Activated naive CD4-positive, alpha-beta T cell treated with anti-CD3 and anti-CD28 coated beads, Interleukin-2, amount 50 U/mL, for 72 hours (primary cell): ENCODE measurements at regions not wholly inside any gene's neighbourhood (a gene's known extent, or its start where the extent isn't known, plus 50 kb on each side); places are given as distances from the start of the nearest gene placed in this dataset.
"Not testable (repeated sequence)": the region's sequence is repeated elsewhere in the genome, so short reads cannot be mapped to it uniquely, and the experiment has no call there.

Experiments used
- ATAC-seq, 2 donors: fragments of 150-1000 bp; cut with Tn5 transposase; 2 replicates each; pipeline ENCODE4 v1.10.0; 2021; ENCODE audit warnings: mild to moderate bottlenecking in 2 of 2, moderate library complexity in 2 of 2
- DNase-seq, 2 donors: peaks; one replicate each; pipeline ENCODE4 v3.0.0; 2021 to 2022; ENCODE audit warnings: low spot score in 2 of 2
- H3K27ac Mint-ChIP-seq, 2 donors: one replicate each; pipeline ENCODE4 v1.8.0; 2022; ENCODE audit warnings: mild to moderate bottlenecking in 2 of 2, mixed read lengths in 2 of 2
- H3K36me3 Mint-ChIP-seq, 2 donors: one replicate each; pipeline ENCODE4 v1.8.0; 2022; ENCODE audit warnings: mixed read lengths in 2 of 2
- H3K9me3 Mint-ChIP-seq, 2 donors: one replicate each; pipeline ENCODE4 v1.8.0; 2022; ENCODE audit warnings: mixed read lengths in 2 of 2

DNA sequence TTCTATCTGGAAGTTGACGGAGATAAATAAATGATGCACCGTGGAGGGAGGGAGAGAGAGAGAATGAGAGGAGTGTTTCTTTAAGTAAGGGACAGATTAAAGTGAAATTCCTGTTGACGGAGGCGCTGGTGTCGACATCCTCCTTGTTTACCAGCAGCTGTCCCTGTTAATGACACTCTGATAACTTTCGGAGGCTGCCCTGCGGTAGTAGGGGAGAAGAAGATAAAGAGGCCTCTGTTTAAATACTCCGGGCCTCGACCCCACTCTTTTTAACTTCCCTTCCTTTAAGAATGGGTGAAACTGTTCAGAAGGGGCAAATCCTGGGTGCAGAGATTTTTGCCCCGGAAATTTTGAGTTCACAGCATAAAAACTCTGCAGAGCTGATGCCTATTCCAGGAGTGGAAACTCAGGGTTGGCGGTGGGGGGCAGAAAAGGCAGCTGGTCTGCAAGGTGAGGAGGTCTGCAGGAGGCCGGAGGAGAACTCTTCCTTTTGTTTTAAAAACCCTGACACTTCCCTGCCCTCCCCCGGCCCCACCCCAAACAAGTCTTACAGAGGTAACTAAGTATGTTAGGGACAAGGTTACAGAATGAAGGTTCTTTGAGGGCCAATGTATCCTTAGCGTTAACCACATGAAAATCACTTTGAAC, 276.6 kb upstream of the NR2F2 start:
- Mint-ChIP-seq H3K9me3 (no peaks in the 10 kb centered on the region), H3K36me3 (peaks cover 0 to 5% of the 10 kb centered on the region in 2 donors), H3K27ac (no peak overlapping the region)
- ATAC-seq (no peak), DNase-seq (no peak)

DNA sequence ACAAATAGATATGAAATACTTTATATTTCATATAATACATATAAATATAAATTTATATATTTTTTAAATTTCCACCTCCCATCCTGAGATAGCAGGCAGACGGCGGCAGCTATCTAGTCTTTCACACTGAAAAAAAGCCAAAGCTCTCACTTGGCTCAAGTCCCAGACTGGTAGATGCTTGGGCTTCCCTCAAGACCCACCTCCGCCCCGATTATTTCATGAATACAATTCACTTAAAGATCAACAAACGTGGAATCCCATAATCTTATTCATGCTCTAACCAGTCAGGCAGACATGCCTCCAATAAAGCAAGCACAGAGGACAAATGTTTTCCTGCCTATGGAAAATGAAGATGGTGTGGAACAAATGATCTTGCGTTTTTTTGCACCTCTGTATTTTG, 275.9 kb upstream of the NR2F2 start:
- H3K27ac Mint-ChIP-seq = no peak overlapping the region

DNA sequence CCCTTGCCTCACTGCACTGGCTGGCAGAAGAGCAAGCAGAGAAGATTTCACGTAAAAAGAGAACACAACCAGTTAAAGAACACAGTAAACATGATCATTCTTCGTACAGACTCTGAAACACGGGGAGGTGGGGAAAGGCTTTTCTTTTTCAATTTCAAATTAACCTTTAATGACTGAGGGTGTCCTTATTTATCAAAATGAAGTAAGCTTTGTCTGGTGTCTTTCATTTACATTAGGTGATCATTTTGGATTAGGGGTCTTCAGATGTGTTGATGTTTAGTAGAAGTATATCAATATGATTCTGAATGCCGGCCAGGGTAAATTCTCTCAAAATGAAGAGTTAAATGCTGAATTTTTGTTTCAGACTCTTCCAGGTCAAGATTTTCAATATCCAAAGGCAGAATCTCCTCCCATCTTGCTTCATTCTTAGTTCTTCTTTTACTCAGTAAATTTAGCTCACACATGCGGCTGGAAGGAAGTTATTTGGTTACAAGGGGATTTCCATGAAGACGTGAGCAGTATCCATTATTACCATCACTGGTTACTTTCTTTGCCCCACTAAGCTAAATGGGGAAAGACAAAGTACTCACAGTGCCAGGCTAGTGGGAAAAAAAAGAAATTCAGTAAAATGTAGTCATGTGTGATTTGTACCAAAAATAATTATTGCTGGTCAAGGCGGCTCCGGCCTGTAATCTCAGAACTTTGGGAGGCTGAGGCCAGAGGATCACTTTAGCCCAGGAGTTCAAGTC, 272.2 kb upstream of the NR2F2 start:
- Mint-ChIP-seq H3K9me3 (peaks cover 5% of the 10 kb centered on the region in 2 donors), H3K36me3 (peaks cover 0 to 5% of the 10 kb centered on the region in 2 donors), H3K27ac (no peak overlapping the region)
- ATAC-seq = no peak
- DNase-seq = no peak

More for the DNA sequence above, 275.9 kb upstream of the NR2F2 start:
- ATAC-seq = no peak
- DNase-seq = no peak
- Mint-ChIP-seq H3K36me3 (peaks cover 0 to 5% of the 10 kb centered on the region in 2 donors), H3K9me3 (no peaks in the 10 kb centered on the region)

DNA sequence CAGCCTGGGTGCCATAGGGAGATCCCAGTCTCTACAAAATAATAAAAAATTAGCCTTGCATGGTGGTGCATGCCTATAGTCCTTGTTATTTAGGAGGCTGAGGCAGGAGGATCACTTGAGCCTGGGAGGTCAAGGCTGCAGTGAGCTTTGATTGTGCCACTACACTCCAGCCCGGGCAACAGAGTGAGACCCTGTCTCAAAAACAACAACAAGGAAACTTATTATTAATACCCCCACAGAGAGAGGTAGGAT, 271.7 kb upstream of the NR2F2 start:
- ATAC-seq, H3K27ac Mint-ChIP-seq, H3K9me3 Mint-ChIP-seq, DNase-seq, H3K36me3 Mint-ChIP-seq: not testable (repeated sequence)

DNA sequence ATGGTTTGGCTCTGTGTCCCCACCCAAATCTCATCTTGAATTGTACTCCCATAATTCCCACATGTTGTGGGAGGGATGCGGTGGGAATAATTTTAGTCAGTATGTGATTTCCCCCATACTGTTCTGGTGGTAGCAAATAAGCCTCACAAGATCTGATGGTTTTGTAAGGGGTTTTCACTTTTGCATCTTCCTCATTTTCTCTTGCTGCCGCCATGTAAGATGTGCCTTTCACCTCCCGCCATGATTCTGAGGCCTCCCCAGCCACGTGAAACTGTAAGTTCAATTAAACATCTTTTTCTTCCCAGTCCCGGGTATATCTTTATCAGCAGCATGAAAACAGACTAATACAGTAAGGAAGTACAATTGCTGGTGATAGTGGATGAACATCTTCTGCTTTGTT, 269.9 kb upstream of the NR2F2 start:
- H3K36me3 Mint-ChIP-seq, ATAC-seq: not testable (repeated sequence)

DNA sequence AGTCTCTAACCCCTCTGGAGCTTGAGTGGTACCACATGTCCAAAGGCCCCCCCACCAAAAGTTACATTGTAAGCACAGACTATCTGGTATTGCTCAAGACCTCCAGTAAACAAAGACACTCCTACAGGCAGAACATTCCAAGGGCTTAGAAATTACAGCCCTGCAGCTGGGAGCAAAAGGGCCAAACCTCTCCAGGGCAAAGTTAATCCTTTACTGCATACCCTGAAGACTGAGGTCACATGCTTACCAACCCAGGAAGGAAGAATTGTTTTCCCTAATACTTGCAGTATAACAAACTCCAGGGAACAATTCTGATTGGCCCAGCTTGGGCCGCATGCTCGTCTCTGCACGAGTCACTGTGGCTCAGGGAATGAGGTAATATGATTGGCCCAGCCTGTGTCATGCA, 266.1 kb upstream of the NR2F2 start:
- no peak for ATAC-seq
- no peak for DNase-seq
- H3K9me3 Mint-ChIP-seq = peaks cover 5% of the 10 kb centered on the region in 2 donors
- H3K27ac Mint-ChIP-seq = no peak overlapping the region
- H3K36me3 Mint-ChIP-seq = no peaks in the 10 kb centered on the region

More for the DNA sequence above, 269.9 kb upstream of the NR2F2 start:
- H3K27ac Mint-ChIP-seq, H3K9me3 Mint-ChIP-seq, DNase-seq: not testable (repeated sequence)

DNA sequence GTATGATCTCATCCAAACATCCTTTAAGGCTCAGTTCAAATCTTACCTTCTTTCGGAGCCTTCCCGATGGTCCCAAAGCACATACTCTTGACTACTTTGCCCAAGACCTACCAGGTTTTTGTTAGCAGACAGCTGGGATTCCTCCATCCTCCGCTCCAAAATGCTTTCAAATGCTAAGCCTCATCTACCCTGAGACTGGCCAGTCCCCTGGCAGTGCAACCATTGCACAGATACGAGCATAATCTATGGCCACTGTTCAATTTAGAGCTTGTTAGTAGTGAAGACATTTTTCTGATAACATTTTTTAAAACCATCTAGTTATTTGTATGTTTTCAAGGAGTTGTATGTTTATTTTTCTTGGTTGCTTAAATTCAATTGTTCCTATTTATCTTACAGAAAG, 264.4 kb upstream of the NR2F2 start:
- ATAC-seq (peak in 1 of 2 donors; percentile 37), DNase-seq (no peak)
- Mint-ChIP-seq H3K27ac (no peak overlapping the region), H3K36me3 (no peaks in the 10 kb centered on the region), H3K9me3 (no peaks in the 10 kb centered on the region)

DNA sequence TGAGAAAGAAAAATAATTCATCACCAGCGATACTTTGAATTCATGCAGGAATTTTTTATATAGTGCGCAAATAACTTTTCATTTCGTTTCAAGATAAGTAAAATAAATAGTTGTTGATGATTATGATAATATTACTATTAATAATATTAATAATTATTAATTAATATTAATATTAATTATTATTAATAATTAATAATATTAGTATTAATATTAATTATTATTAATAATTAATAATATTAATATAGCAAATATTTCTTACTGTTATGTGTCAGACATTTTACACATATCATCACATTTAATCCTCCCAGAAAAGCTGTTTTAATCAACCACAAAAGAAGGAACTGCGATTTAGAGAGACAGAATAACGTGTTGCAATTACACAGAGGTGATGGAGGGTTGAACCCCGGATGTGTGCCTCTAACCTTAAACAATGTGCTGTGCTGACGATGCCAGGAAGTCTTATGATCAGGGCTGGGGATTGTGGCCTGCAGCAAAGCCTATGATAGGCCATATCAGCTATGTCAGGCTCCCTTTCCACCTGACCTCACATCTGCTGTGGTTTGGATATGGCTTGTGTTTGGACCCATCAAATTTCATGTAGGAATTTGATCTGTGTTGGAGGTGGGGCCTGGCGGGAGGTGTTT, 263.5 kb upstream of the NR2F2 start:
- H3K27ac Mint-ChIP-seq = no peak overlapping the region
- H3K9me3 Mint-ChIP-seq = peaks cover 0 to 1% of the 10 kb centered on the region in 2 donors
- DNase-seq = no peak
- no peaks in the 10 kb centered on the region for H3K36me3 Mint-ChIP-seq
- peak in 1 of 2 donors; percentile 9 for ATAC-seq

DNA sequence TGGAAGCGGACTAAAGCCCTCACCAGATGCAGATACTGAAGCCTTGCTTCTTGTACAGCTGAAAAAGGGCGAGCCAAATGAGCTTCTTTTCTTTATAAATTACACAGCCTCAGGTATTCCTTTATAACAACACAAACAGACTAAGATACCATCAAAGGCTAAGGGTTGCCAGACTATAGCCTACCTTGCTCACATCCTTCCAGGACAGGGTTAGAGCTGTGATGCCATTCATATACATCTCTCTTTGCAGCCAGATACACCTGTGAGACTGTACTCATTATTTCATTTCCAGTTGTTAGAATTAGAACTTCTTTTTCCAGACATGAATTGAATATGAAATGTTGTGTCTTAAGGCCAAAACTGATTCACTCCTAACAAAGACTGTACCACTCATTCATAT, 262.8 kb upstream of the NR2F2 start:
- H3K27ac Mint-ChIP-seq = no peak overlapping the region
- ATAC-seq (peak in 1 of 2 donors; percentile 50), DNase-seq (no peak)
- no peaks in the 10 kb centered on the region for H3K36me3 Mint-ChIP-seq
- peaks cover 0 to 3% of the 10 kb centered on the region in 2 donors for H3K9me3 Mint-ChIP-seq

DNA sequence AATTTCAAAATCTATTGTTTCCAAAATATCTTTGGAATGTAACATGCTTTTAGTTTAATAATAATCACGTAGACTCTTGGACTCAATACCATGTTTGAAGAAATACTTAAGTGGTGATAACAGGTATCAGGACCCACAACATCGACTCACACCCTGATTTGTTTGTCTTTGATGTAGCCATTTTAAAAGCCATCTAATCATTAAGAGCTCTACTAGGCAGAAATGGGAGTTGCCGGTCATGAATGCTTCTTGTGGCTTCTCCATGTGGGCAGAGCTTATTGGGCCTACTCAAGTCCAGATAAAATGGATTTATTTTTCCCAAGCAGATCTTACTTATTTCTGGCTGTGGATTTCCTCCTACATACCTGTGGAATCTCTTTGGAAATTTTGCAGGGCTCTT, 261.6 kb upstream of the NR2F2 start:
- H3K36me3 Mint-ChIP-seq = no peaks in the 10 kb centered on the region
- peaks cover 0 to 3% of the 10 kb centered on the region in 2 donors for H3K9me3 Mint-ChIP-seq
- H3K27ac Mint-ChIP-seq = no peak overlapping the region

DNA sequence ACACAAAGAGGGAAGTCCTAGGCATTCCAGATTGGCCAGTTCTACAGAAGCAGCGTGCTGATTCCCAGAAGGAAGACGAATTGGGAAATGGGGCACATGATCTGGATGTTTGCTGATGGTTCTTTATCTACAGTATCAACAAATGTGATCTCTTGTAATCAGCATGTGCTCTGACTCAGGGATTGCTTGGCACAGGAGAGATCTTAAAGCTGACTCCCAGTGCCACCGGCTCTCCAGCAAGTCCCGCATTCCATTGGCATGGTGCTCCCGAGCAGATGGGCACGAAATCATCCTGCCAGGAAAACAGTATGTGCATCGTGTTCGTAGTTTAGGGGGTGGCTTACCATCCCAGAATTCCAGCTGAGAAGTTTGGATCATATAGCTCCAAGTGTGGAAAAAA, 259.9 kb upstream of the NR2F2 start:
- no peak for DNase-seq
- no peaks in the 10 kb centered on the region for H3K36me3 Mint-ChIP-seq
- no peak for ATAC-seq
- H3K27ac Mint-ChIP-seq = no peak overlapping the region
- H3K9me3 Mint-ChIP-seq = peaks cover 0 to 3% of the 10 kb centered on the region in 2 donors

More for the DNA sequence above, 261.6 kb upstream of the NR2F2 start:
- DNase-seq = no peak
- ATAC-seq = no peak

DNA sequence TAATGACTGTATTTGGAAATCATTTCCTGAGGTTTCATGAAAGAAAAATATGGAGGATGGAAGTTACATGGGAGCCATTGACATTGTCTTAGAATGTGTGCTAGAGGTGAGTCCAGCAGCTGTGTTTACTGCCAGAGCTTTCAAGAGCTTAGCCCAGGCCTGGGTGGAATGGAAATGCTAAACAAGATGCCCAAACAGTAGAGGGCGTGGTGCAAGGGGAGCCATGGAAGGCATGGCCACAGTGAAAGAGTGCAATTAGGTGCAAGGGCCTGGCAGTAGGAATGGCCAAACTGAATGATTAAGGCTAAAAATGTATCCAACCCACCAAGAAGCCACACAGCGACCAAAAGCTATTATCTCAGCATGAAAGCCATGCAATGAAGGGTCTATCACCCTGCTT, 257.7 kb upstream of the NR2F2 start:
- no peak overlapping the region for H3K27ac Mint-ChIP-seq
- DNase-seq = no peak
- H3K36me3 Mint-ChIP-seq = no peaks in the 10 kb centered on the region
- H3K9me3 Mint-ChIP-seq = peaks cover 0 to 3% of the 10 kb centered on the region in 2 donors
- ATAC-seq = no peak

DNA sequence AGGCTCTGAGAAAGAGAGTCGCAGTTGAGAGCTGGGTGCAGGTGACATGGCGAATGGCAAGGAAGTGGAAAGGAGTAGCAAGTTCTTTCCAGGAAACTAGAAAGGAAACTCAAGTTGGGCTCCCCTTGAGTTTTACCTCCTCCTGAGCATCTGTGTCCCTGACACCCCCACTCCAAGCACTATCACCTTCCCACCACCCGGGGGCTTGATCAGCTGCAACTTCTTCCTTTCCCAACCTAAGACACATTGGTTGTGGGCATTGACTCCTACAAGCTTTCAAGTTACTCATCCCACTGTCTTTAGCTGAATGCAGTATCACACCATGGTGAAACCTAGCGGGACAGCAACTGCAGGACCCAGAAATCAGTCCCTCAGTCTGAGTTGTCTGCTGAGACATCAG, 256.6 kb upstream of the NR2F2 start:
- Mint-ChIP-seq H3K27ac (no peak overlapping the region), H3K36me3 (no peaks in the 10 kb centered on the region), H3K9me3 (peaks cover 0 to 3% of the 10 kb centered on the region in 2 donors)
- ATAC-seq (no peak), DNase-seq (no peak)

DNA sequence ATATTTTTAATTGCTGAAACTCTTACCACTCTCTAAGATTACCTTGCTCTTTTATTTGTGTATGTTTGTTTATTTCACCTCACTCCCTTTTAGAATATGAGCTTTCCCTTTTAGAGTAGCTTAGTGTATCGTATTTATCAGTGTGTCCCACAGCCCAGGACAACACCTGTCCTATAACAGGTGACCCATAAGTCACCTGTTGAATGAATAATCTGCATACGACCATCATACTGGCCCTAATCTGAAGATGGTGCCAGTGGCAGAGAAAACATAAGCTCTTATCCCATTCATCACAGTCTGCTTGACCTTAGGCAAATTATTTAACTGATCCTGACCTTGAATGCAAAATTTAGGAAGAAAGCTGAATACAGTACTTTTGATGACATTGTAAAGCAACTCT, 254.6 kb upstream of the NR2F2 start:
- Mint-ChIP-seq H3K36me3 (no peaks in the 10 kb centered on the region), H3K27ac (no peak overlapping the region), H3K9me3 (peaks cover 0 to 3% of the 10 kb centered on the region in 2 donors)
- DNase-seq (no peak), ATAC-seq (no peak)

DNA sequence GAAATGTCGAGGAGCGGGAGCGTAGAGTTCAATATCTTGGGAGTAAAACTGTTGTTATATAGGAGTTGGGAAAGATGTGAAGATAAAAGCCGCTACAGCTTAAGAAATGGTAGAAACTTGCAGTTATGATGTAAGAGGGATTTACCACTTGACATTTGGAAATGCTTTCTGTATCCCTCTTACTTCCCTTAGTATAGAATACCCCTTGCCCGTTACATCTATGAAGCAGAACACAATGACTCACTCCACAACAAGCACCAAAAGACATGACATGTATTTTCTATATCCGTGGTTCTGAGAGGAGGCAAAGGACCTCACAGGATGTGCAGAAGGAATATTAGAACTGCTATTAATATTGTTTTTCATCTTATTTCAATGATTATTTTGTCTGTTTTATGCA, 254.2 kb upstream of the NR2F2 start:
- Mint-ChIP-seq H3K36me3 (no peaks in the 10 kb centered on the region), H3K9me3 (peaks cover 0 to 3% of the 10 kb centered on the region in 2 donors), H3K27ac (no peak overlapping the region)
- no peak for ATAC-seq
- no peak for DNase-seq

DNA sequence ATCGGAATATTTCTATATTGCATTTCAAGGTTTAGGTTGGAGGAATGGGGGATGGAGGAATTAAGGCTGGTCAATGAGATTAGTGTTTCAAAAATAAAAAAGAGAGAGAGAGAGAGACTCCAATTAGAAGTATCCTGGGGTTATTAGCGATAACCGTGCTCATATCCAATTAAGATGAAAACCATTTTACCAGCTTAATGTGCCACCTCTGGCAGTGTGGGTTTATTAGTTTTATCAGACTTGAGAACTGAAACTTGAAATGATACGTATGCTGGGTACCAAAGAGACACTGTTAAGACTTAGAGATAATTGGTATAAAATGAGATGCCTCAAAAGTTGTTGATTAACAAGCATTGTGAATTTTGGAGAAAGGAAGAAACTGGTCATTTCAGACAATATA, 251.5 kb upstream of the NR2F2 start:
- ATAC-seq = no peak
- no peak for DNase-seq
- Mint-ChIP-seq H3K36me3 (no peaks in the 10 kb centered on the region), H3K9me3 (no peaks in the 10 kb centered on the region), H3K27ac (no peak overlapping the region)

DNA sequence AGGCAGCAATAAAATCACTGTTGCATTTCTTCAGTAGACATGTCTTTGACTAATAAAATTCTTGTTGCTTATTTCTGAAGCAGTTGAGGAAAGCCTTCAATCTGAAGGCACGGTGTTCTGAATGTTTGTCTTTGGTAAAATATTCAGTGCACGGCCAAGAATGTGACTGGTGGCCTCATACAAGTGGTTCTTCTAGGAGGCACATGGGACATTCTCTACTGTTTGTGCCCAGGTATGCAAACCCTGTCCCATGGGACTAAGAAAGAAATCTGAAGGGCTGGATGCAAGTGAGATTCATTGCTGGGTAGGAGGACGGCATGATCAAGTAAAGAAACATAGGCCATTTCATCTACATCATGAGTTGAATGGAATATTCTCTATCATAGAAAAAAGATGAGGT, 250.6 kb upstream of the NR2F2 start:
- ATAC-seq (no peak), DNase-seq (no peak)
- Mint-ChIP-seq H3K36me3 (no peaks in the 10 kb centered on the region), H3K9me3 (no peaks in the 10 kb centered on the region), H3K27ac (no peak overlapping the region)

DNA sequence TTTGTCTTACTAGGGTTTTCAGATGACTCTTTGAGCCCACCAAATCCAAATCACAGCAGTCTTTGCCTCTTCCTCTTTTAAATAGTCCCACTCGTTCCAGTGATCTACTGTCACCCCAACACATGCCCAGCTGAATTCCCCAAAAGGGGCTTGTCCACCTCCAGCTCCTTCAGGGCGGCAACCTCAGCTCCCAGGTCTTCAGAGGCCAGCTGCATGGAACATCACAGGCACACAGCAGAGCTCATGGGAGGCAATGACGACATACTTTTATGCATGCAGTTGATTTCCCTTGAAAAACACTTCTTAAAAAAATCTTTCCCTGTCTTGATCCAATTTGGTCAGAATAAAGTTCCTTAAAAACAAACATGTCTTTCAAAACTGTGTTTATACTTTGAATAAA, 244.3 kb upstream of the NR2F2 start:
- H3K9me3 Mint-ChIP-seq = no peaks in the 10 kb centered on the region
- DNase-seq (no peak), ATAC-seq (no peak)
- H3K36me3 Mint-ChIP-seq = no peaks in the 10 kb centered on the region
- no peak overlapping the region for H3K27ac Mint-ChIP-seq
